ENCODE measurements at regions not wholly inside any gene's neighbourhood (a gene's known extent, or its start where the extent isn't known, plus 50 kb on each side); places are given as distances from the start of the nearest gene placed in this dataset.

GRCh38 chr6:1028723-1029122 is 283.2 kb upstream of the FOXQ1 start:
- no peak for DNase-seq
- Histone ChIP-seq H3K4me3 (no peak overlapping the region), H3K9me3 (no peaks in the 10 kb centered on the region), H3K4me1 (peaks cover 0 to 12% (median 6%) of the 10 kb centered on the region in 3 donors), H3K36me3 (no peaks in the 10 kb centered on the region), H3K27ac (no peak overlapping the region), H3K27me3 (no peaks in the 10 kb centered on the region)
- TF ChIP-seq, protein P1, sequence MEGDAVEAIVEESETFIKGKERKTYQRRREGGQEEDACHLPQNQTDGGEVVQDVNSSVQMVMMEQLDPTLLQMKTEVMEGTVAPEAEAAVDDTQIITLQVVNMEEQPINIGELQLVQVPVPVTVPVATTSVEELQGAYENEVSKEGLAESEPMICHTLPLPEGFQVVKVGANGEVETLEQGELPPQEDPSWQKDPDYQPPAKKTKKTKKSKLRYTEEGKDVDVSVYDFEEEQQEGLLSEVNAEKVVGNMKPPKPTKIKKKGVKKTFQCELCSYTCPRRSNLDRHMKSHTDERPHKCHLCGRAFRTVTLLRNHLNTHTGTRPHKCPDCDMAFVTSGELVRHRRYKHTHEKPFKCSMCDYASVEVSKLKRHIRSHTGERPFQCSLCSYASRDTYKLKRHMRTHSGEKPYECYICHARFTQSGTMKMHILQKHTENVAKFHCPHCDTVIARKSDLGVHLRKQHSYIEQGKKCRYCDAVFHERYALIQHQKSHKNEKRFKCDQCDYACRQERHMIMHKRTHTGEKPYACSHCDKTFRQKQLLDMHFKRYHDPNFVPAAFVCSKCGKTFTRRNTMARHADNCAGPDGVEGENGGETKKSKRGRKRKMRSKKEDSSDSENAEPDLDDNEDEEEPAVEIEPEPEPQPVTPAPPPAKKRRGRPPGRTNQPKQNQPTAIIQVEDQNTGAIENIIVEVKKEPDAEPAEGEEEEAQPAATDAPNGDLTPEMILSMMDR (IDR thresholded peaks at IDR 0.05) = no peak
- no peak for TF ChIP-seq POLR2A (IDR thresholded peaks at IDR 0.05)
- intact Hi-C loops (cut with DNase I) = no loop called here
- 93 to 95% methylated on average over 8 of the region's 8 CpGs for WGBS, 2 donors

- Histone ChIP-seq H3K4me3 (no peak overlapping the region), H3K36me3 (no peaks in the 10 kb centered on the region), H3K27ac (peak overlapping the region in 2 of 4 donors; percentile 16 to 30), H3K9me3 (no peaks in the 10 kb centered on the region), H3K27me3 (no peaks in the 10 kb centered on the region), H3K4me1 (peaks cover 0 to 12% (median 6%) of the 10 kb centered on the region in 3 donors)
- intact Hi-C loops (cut with DNase I) = no loop called here
- DNase-seq = no peak
- 82% methylated on average over 9 of the region's 9 CpGs for WGBS, 2 donors
- TF ChIP-seq, protein P1 (IDR thresholded peaks at IDR 0.05) = no peak
- no peak for TF ChIP-seq POLR2A (IDR thresholded peaks at IDR 0.05)
These were observed 283.9 kb upstream of the FOXQ1 start for GRCh38 chr6:1027795-1028569.

GRCh38 chr6:1027109-1027794 is 284.6 kb upstream of the FOXQ1 start:
- DNase-seq = no peak
- no peaks in the 10 kb centered on the region for H3K9me3 ChIP-seq
- H3K4me1 ChIP-seq = peaks cover 0 to 12% (median 6%) of the 10 kb centered on the region in 3 donors
- 38 to 50% methylated on average over 7 of the region's 9 CpGs for WGBS, 2 donors
- H3K36me3 ChIP-seq = no peaks in the 10 kb centered on the region
- intact Hi-C loops (cut with DNase I) = no loop called here
- no peaks in the 10 kb centered on the region for H3K27me3 ChIP-seq
- TF ChIP-seq POLR2A (IDR thresholded peaks at IDR 0.05) = no peak
- TF ChIP-seq, protein P1 (IDR thresholded peaks at IDR 0.05) = no peak
- H3K27ac ChIP-seq = peak overlapping the region in 2 of 4 donors; percentile 39 to 65
- no peak overlapping the region for H3K4me3 ChIP-seq

GRCh38 chr6:1025821-1026220 is 286.1 kb upstream of the FOXQ1 start:
- DNase-seq = no peak

More at GRCh38 chr6:1025821-1026220, 286.1 kb upstream of the FOXQ1 start:
- TF ChIP-seq, protein P1 (IDR thresholded peaks at IDR 0.05) = no peak
- TF ChIP-seq POLR2A (IDR thresholded peaks at IDR 0.05) = no peak
- Histone ChIP-seq H3K4me3 (no peak overlapping the region), H3K4me1 (peaks cover 0 to 12% (median 6%) of the 10 kb centered on the region in 3 donors), H3K27me3 (no peaks in the 10 kb centered on the region), H3K36me3 (no peaks in the 10 kb centered on the region), H3K9me3 (no peaks in the 10 kb centered on the region), H3K27ac (no peak overlapping the region)
- intact Hi-C loops (cut with DNase I) = no loop called here
- WGBS, 2 donors = 100% methylated on average over 1 of the region's 3 CpGs; no CpG with 5 or more reads in 1 of the 2 donors

All from esophagus squamous epithelium (tissue), 5 donors.